ENCODE measurements at regions not wholly inside any gene's neighbourhood (a gene's known extent, or its start where the extent isn't known, plus 50 kb on each side); places are given as distances from the start of the nearest gene placed in this dataset.
"Not testable (repeated sequence)": the region's sequence is repeated elsewhere in the genome, so short reads cannot be mapped to it uniquely, and the experiment has no call there.

- ChIA-PET POLR2A (no interaction called here), CTCF (no interaction called here)
- Mint-ChIP-seq H3K9me3 (ENCODE audit: insufficient read depth) (peaks cover 4% of the 10 kb centered on the region), H3K4me3 (no peak overlapping the region), H3K4me1 (ENCODE audit: low read depth) (no peaks in the 10 kb centered on the region), H3K36me3 (ENCODE audit: low read depth) (no peaks in the 10 kb centered on the region), H3K27ac (no peak overlapping the region), H3K27me3 (ENCODE audit: low read depth) (no peaks in the 10 kb centered on the region)
- DNase-seq (no peak), ATAC-seq (no peak)
Observed at GRCh38 chr5:130908186-130908585, 256.9 kb downstream of the HINT1 start.

- DNase-seq; H3K27ac Mint-ChIP-seq; H3K36me3 Mint-ChIP-seq (ENCODE audit: low read depth); POLR2A ChIA-PET; H3K4me1 Mint-ChIP-seq (ENCODE audit: low read depth); H3K27me3 Mint-ChIP-seq (ENCODE audit: low read depth); ATAC-seq; H3K9me3 Mint-ChIP-seq (ENCODE audit: insufficient read depth); H3K4me3 Mint-ChIP-seq; CTCF ChIA-PET: not testable (repeated sequence)
Observed at GRCh38 chr5:130897537-130898195, 267.4 kb downstream of the HINT1 start.

GRCh38 chr5:130897181-130897536 lies 267.9 kb downstream of the HINT1 start:
- H3K4me1 Mint-ChIP-seq (ENCODE audit: low read depth); CTCF ChIA-PET; H3K4me3 Mint-ChIP-seq; H3K27ac Mint-ChIP-seq; H3K27me3 Mint-ChIP-seq (ENCODE audit: low read depth); H3K9me3 Mint-ChIP-seq (ENCODE audit: insufficient read depth); DNase-seq; POLR2A ChIA-PET; ATAC-seq; H3K36me3 Mint-ChIP-seq (ENCODE audit: low read depth): not testable (repeated sequence)

GRCh38 chr5:130896636-130897035 lies 268.4 kb downstream of the HINT1 start:
- Mint-ChIP-seq H3K9me3 (ENCODE audit: insufficient read depth) (no peaks in the 10 kb centered on the region), H3K36me3 (ENCODE audit: low read depth) (no peaks in the 10 kb centered on the region), H3K4me1 (ENCODE audit: low read depth) (no peaks in the 10 kb centered on the region), H3K27me3 (ENCODE audit: low read depth) (peaks cover 4% of the 10 kb centered on the region), H3K4me3 (no peak overlapping the region), H3K27ac (no peak overlapping the region)
- no peak for ATAC-seq
- ChIA-PET POLR2A (no interaction called here), CTCF (no interaction called here)
- no peak for DNase-seq

- no peak overlapping the region for H3K4me3 Mint-ChIP-seq
- no peak for ATAC-seq
- ChIA-PET POLR2A (no interaction called here), CTCF (no interaction called here)
- no peaks in the 10 kb centered on the region for H3K9me3 Mint-ChIP-seq (ENCODE audit: insufficient read depth)
- H3K27ac Mint-ChIP-seq: no peak overlapping the region
- peaks cover 8% of the 10 kb centered on the region for H3K27me3 Mint-ChIP-seq (ENCODE audit: low read depth)
- H3K4me1 Mint-ChIP-seq (ENCODE audit: low read depth): no peaks in the 10 kb centered on the region
- DNase-seq: no peak
- no peaks in the 10 kb centered on the region for H3K36me3 Mint-ChIP-seq (ENCODE audit: low read depth)
Observed at GRCh38 chr5:130893006-130893405, 272.1 kb downstream of the HINT1 start.

- Mint-ChIP-seq H3K27me3 (ENCODE audit: low read depth) (peaks cover 17% of the 10 kb centered on the region), H3K4me3 (no peak overlapping the region), H3K27ac (no peak overlapping the region), H3K9me3 (ENCODE audit: insufficient read depth) (no peaks in the 10 kb centered on the region), H3K36me3 (ENCODE audit: low read depth) (no peaks in the 10 kb centered on the region), H3K4me1 (ENCODE audit: low read depth) (peaks cover 3% of the 10 kb centered on the region)
- ATAC-seq (no peak), DNase-seq (no peak)
- CTCF ChIA-PET: no interaction called here
- POLR2A ChIA-PET: no interaction called here
Observed at GRCh38 chr5:130890610-130891009, 274.4 kb downstream of the HINT1 start.

- no peak overlapping the region for H3K27ac Mint-ChIP-seq
- no peak overlapping the region for H3K4me3 Mint-ChIP-seq
- ATAC-seq: no peak
- H3K36me3 Mint-ChIP-seq (ENCODE audit: low read depth): no peaks in the 10 kb centered on the region
- peaks cover 14% of the 10 kb centered on the region for H3K27me3 Mint-ChIP-seq (ENCODE audit: low read depth)
- no peak for DNase-seq
- ChIA-PET CTCF (no interaction called here), POLR2A (no interaction called here)
- peaks cover 3% of the 10 kb centered on the region for H3K4me1 Mint-ChIP-seq (ENCODE audit: low read depth)
- no peaks in the 10 kb centered on the region for H3K9me3 Mint-ChIP-seq (ENCODE audit: insufficient read depth)
Observed at GRCh38 chr5:130885691-130886090, 279.4 kb downstream of the HINT1 start.

- H3K9me3 Mint-ChIP-seq (ENCODE audit: insufficient read depth): no peaks in the 10 kb centered on the region
- DNase-seq (no peak), ATAC-seq (no peak)
- POLR2A ChIA-PET: no interaction called here
- H3K27ac Mint-ChIP-seq: no peak overlapping the region
- no peaks in the 10 kb centered on the region for H3K36me3 Mint-ChIP-seq (ENCODE audit: low read depth)
- peaks cover 3% of the 10 kb centered on the region for H3K4me1 Mint-ChIP-seq (ENCODE audit: low read depth)
- no peak overlapping the region for H3K4me3 Mint-ChIP-seq
- H3K27me3 Mint-ChIP-seq (ENCODE audit: low read depth): peaks cover 14% of the 10 kb centered on the region
- CTCF ChIA-PET: no interaction called here
Observed at GRCh38 chr5:130885027-130885426, 280.0 kb downstream of the HINT1 start.

GRCh38 chr5:130884023-130884422 lies 281.0 kb downstream of the HINT1 start:
- Mint-ChIP-seq H3K27ac (no peak overlapping the region), H3K9me3 (ENCODE audit: insufficient read depth) (no peaks in the 10 kb centered on the region), H3K4me3 (no peak overlapping the region), H3K36me3 (ENCODE audit: low read depth) (no peaks in the 10 kb centered on the region), H3K27me3 (ENCODE audit: low read depth) (peaks cover 10% of the 10 kb centered on the region), H3K4me1 (ENCODE audit: low read depth) (peaks cover 3% of the 10 kb centered on the region)
- DNase-seq (no peak), ATAC-seq (no peak)
- POLR2A ChIA-PET: no interaction called here
- CTCF ChIA-PET: interaction anchor here (1.0 kb wide), 1 partner anchor 12 kb away, joined by 3 read pairs; no protein-coding TSS in a partner anchor

GRCh38 chr5:130875656-130876055 lies 289.4 kb downstream of the HINT1 start:
- H3K4me3 Mint-ChIP-seq: no peak overlapping the region
- no peaks in the 10 kb centered on the region for H3K9me3 Mint-ChIP-seq (ENCODE audit: insufficient read depth)
- DNase-seq: no peak
- ChIA-PET POLR2A (no interaction called here), CTCF (no interaction called here)
- ATAC-seq: no peak
- H3K27me3 Mint-ChIP-seq (ENCODE audit: low read depth): no peaks in the 10 kb centered on the region
- no peaks in the 10 kb centered on the region for H3K4me1 Mint-ChIP-seq (ENCODE audit: low read depth)
- no peak overlapping the region for H3K27ac Mint-ChIP-seq
- no peaks in the 10 kb centered on the region for H3K36me3 Mint-ChIP-seq (ENCODE audit: low read depth)

- ChIA-PET POLR2A (no interaction called here), CTCF (interaction anchor here (0.7 kb wide), 1 partner anchor 233 kb away, joined by 3 read pairs; no protein-coding TSS in a partner anchor)
- Mint-ChIP-seq H3K27ac (no peak overlapping the region), H3K27me3 (ENCODE audit: low read depth) (no peaks in the 10 kb centered on the region), H3K36me3 (ENCODE audit: low read depth) (no peaks in the 10 kb centered on the region), H3K4me3 (no peak overlapping the region), H3K4me1 (ENCODE audit: low read depth) (no peaks in the 10 kb centered on the region), H3K9me3 (ENCODE audit: insufficient read depth) (no peaks in the 10 kb centered on the region)
- ATAC-seq (no peak), DNase-seq (no peak)
Observed at GRCh38 chr5:130874861-130875417, 290.1 kb downstream of the HINT1 start.

GRCh38 chr5:130871346-130872086 lies 293.5 kb downstream of the HINT1 start:
- DNase-seq: peak; percentile 57
- H3K9me3 Mint-ChIP-seq (ENCODE audit: insufficient read depth): no peaks in the 10 kb centered on the region
- H3K36me3 Mint-ChIP-seq (ENCODE audit: low read depth): no peaks in the 10 kb centered on the region
- H3K4me1 Mint-ChIP-seq (ENCODE audit: low read depth): no peaks in the 10 kb centered on the region
- no peak overlapping the region for H3K27ac Mint-ChIP-seq
- H3K4me3 Mint-ChIP-seq: no peak overlapping the region
- CTCF ChIA-PET: interaction anchor here (0.7 to 2.3 kb wide), 29 partner anchors 9 to 761 kb away, joined by 3 to 18 read pairs (median 3); no protein-coding TSS in a partner anchor
- POLR2A ChIA-PET: no interaction called here
- peak; percentile 39 for ATAC-seq
- H3K27me3 Mint-ChIP-seq (ENCODE audit: low read depth): no peaks in the 10 kb centered on the region

All from activated CD8-positive, alpha-beta T cell treated with anti-CD3 and anti-CD28 coated beads, Interleukin-2, amount 10 ng/mL, durations not matched to agents 7 days and 5 days (primary cell).